Left lung (tissue), 4 donors: ENCODE measurements at regions not wholly inside any gene's neighbourhood (a gene's known extent, or its start where the extent isn't known, plus 50 kb on each side); places are given as distances from the start of the nearest gene placed in this dataset.

ENCODE experiments used
- ATAC-seq: fragments of 200-7000 bp; cut with Tn5 transposase; one replicate; pipeline ENCODE4 v1.9.1; 2020; ENCODE audit warnings: moderate library complexity
- DNase-seq, 4 donors: peaks; one replicate each; pipeline ENCODE4 v3.0.0-alpha.2; 2013 to 2020
- H3K27ac ChIP-seq, 2 donors: fragments of 200-600 bp; sonication (generic) in 1 of 2; one replicate each; pipeline versions ENCODE4 v1.5.0 to v1.8.0; 2020 to 2021
- H3K27me3 ChIP-seq, 2 donors: fragments of 200-600 bp; sonication (generic) in 1 of 2; one replicate each; pipeline versions ENCODE4 v1.5.0 to v1.8.0; 2020 to 2021
- H3K36me3 ChIP-seq, 2 donors: fragments of 200-600 bp; sonication (generic) in 1 of 2; one replicate each; pipeline versions ENCODE4 v1.5.0 to v1.8.0; 2020 to 2021
- H3K4me1 ChIP-seq, 2 donors: fragments of 200-600 bp; one replicate each; pipeline ENCODE4 v1.8.0; 2021
- H3K4me3 ChIP-seq, 2 donors: fragments of 200-600 bp; sonication (generic) in 1 of 2; one replicate each; pipeline versions ENCODE4 v1.5.0 to v1.8.0; 2020 to 2021; ENCODE audit warnings: mild to moderate bottlenecking in 1 of 2
- H3K9me3 ChIP-seq, 2 donors: fragments of 200-600 bp; sonication (generic) in 1 of 2; one replicate each; pipeline versions ENCODE4 v1.5.0 to v1.8.0; 2020 to 2021
- CTCF ChIP-seq, 2 donors: fragments of 200-600 bp; sonication (generic) in 1 of 2; IDR thresholded peaks; one replicate each; pipeline versions ENCODE4 v1.5.0 to v1.8.0; 2021; ENCODE audit warnings: antibody characterized with exemption in 2 of 2
- intact Hi-C, 2 donors: fragments of 100-400 bp; cut with DNase I; formaldehyde crosslinking; loops; one replicate each; pipeline versions ENCODE4 v1.11.2 to v1.14.2; 2022
- donor health status: DM: no; HTN: yes; CAD: no.
- donor health status: DM: no; HTN: no; CAD: no.

GRCh38 chr15:27679731-27680471 is 419.2 kb downstream of the OCA2 start:
- Histone ChIP-seq H3K27ac (no peak overlapping the region), H3K36me3 (no peaks in the 10 kb centered on the region), H3K4me1 (no peaks in the 10 kb centered on the region), H3K27me3 (no peaks in the 10 kb centered on the region), H3K4me3 (no peak overlapping the region), H3K9me3 (no peaks in the 10 kb centered on the region)
- intact Hi-C loops: no loop called here
- ATAC-seq: no peak
- no peak for TF ChIP-seq CTCF (IDR thresholded peaks at IDR 0.05)
- DNase-seq: peak in 2 of 4 donors; percentile 71 to 73

- ATAC-seq (no peak), DNase-seq (no peak)
- Histone ChIP-seq H3K27ac (no peak overlapping the region), H3K27me3 (no peaks in the 10 kb centered on the region), H3K4me1 (no peaks in the 10 kb centered on the region), H3K4me3 (no peak overlapping the region), H3K36me3 (no peaks in the 10 kb centered on the region), H3K9me3 (no peaks in the 10 kb centered on the region)
- intact Hi-C loops: no loop called here
- TF ChIP-seq CTCF (IDR thresholded peaks at IDR 0.05): no peak
Observed at GRCh38 chr15:27679203-27679602, 419.9 kb downstream of the OCA2 start.

- no peaks in the 10 kb centered on the region for H3K4me1 ChIP-seq
- ATAC-seq: no peak
- intact Hi-C loops: no loop called here
- H3K4me3 ChIP-seq: no peak overlapping the region
- H3K36me3 ChIP-seq: no peaks in the 10 kb centered on the region
- H3K9me3 ChIP-seq: no peaks in the 10 kb centered on the region
- no peaks in the 10 kb centered on the region for H3K27me3 ChIP-seq
- TF ChIP-seq CTCF (IDR thresholded peaks at IDR 0.05): no peak
- no peak for DNase-seq
- no peak overlapping the region for H3K27ac ChIP-seq
Observed at GRCh38 chr15:27677951-27678350, 421.2 kb downstream of the OCA2 start.

GRCh38 chr15:27676647-27677046 is 422.5 kb downstream of the OCA2 start:
- Histone ChIP-seq H3K4me3 (no peak overlapping the region), H3K4me1 (no peaks in the 10 kb centered on the region), H3K9me3 (peaks cover 0 to 3% of the 10 kb centered on the region in 2 donors), H3K36me3 (no peaks in the 10 kb centered on the region), H3K27ac (no peak overlapping the region), H3K27me3 (no peaks in the 10 kb centered on the region)
- intact Hi-C loops: no loop called here
- ATAC-seq (no peak), DNase-seq (no peak)
- TF ChIP-seq CTCF (IDR thresholded peaks at IDR 0.05): no peak

GRCh38 chr15:27675571-27675970 is 423.5 kb downstream of the OCA2 start:
- no peaks in the 10 kb centered on the region for H3K36me3 ChIP-seq
- no peaks in the 10 kb centered on the region for H3K4me1 ChIP-seq
- H3K27ac ChIP-seq: no peak overlapping the region
- H3K4me3 ChIP-seq: no peak overlapping the region
- no peak for TF ChIP-seq CTCF (IDR thresholded peaks at IDR 0.05)
- ATAC-seq: no peak
- H3K27me3 ChIP-seq: no peaks in the 10 kb centered on the region
- intact Hi-C loops: no loop called here
- DNase-seq: no peak
- peaks cover 0 to 3% of the 10 kb centered on the region in 2 donors for H3K9me3 ChIP-seq
